Ovary (tissue), 3 donors: ENCODE measurements at regions not wholly inside any gene's neighbourhood (a gene's known extent, or its start where the extent isn't known, plus 50 kb on each side); places are given as distances from the start of the nearest gene placed in this dataset.

ENCODE experiments used
- CTCF ChIP-seq, 3 donors: fragments of 450-650 bp in 2 of 3; fragments of 200-600 bp in 1 of 3; IDR thresholded peaks; one replicate each; pipeline versions ENCODE4 v1.5.1 to v1.8.0; 2016 to 2022; ENCODE audit warnings: antibody characterized with exemption in 3 of 3, mild to moderate bottlenecking in 1 of 3
- POLR2A ChIP-seq: fragments of 450-650 bp; IDR thresholded peaks from one replicate; pipeline ENCODE4 v1.6.1; 2017; ENCODE audit warnings: antibody characterized with exemption, mild to moderate bottlenecking, moderate library complexity
- donor health status: DM: no; HTN: no; CAD: no.

- TF ChIP-seq CTCF (IDR thresholded peaks at IDR 0.05) = no peak
- TF ChIP-seq POLR2A = no peak
Observed at GRCh38 chr9:23542927-23543326, 283.1 kb downstream of the ELAVL2 start.
